OCI-LY7 (cell line): ENCODE measurements at regions not wholly inside any gene's neighbourhood (a gene's known extent, or its start where the extent isn't known, plus 50 kb on each side); places are given as distances from the start of the nearest gene placed in this dataset.

Experiments used
- BruUV-seq: library from RNA; stranded (reverse); fragments of 400-500 nt; replicated peaks from 2 replicates; lab custom pipeline; 2021; lab: Mats Ljungman, UMichigan
- CTCF ChIA-PET: fragments of 300-600 bp; sonication (Branson Sonifier 250); formaldehyde crosslinking; loops from one replicate; lab custom pipeline; 2022; ENCODE audit warnings: antibody characterized with exemption; ENCODE audit not compliant: unreplicated experiment; lab: Charles Lee
- POLR2A ChIA-PET: fragments of 300-600 bp; sonication (Branson Sonifier 250); formaldehyde crosslinking; loops from one replicate; lab custom pipeline; 2022; ENCODE audit warnings: antibody characterized with exemption; lab: Charles Lee
- DNase-seq: peaks from one replicate; pipeline ENCODE4 v3.0.0-alpha.2; 2015; ENCODE audit warnings: low spot score
- H2AFZ ChIP-seq: fragments of 200-600 bp; sonication (generic), shearing (Covaris generic); 2 replicates; pipeline ENCODE4 v1.6.1; 2014; ENCODE audit warnings: mild to moderate bottlenecking, antibody characterized with exemption, low read length, moderate library complexity
- H3K27ac ChIP-seq: fragments of 200-600 bp; sonication (generic); 2 replicates; pipeline ENCODE4 v1.5.1; 2014; ENCODE audit warnings: mixed run types, low read depth, mild to moderate bottlenecking, moderate library complexity, low read length, inconsistent platforms; ENCODE audit not compliant: poor library complexity, severe bottlenecking
- H3K36me3 ChIP-seq: fragments of 200-600 bp; sonication (generic); 2 replicates; pipeline ENCODE4 v1.6.1; 2014; ENCODE audit warnings: mild to moderate bottlenecking, antibody characterized with exemption, low read length, moderate library complexity, mixed read lengths; ENCODE audit not compliant: insufficient read depth
- H3K4me1 ChIP-seq: fragments of 200-600 bp; sonication (generic); 2 replicates; pipeline ENCODE4 v1.5.1; 2014; ENCODE audit warnings: mild to moderate bottlenecking, low read length; ENCODE audit not compliant: insufficient read depth, poor library complexity, severe bottlenecking
- H3K4me2 ChIP-seq: fragments of 200-600 bp; sonication (generic); 2 replicates; pipeline ENCODE4 v1.6.1; 2014; ENCODE audit warnings: mild to moderate bottlenecking, low read length
- H3K4me3 ChIP-seq: fragments of 200-600 bp; sonication (generic); 2 replicates; pipeline ENCODE4 v1.5.1; 2014; ENCODE audit warnings: mild to moderate bottlenecking, low read depth, low read length; ENCODE audit not compliant: poor library complexity, severe bottlenecking
- H3K79me2 ChIP-seq: fragments of 200-600 bp; sonication (generic); 2 replicates; pipeline ENCODE4 v1.6.1; 2016; ENCODE audit warnings: low read depth, mild to moderate bottlenecking, low read length, moderate library complexity, mixed read lengths; ENCODE audit not compliant: insufficient read depth
- H3K9me2 ChIP-seq: fragments of 200-600 bp; sonication (generic); 2 replicates; pipeline ENCODE4 v1.6.1; 2016; ENCODE audit warnings: mild to moderate bottlenecking, low read length, mixed read lengths; ENCODE audit not compliant: insufficient read depth
- H3K9me3 ChIP-seq: fragments of 200-600 bp; sonication (generic); 2 replicates; pipeline ENCODE4 v1.6.1; 2014; ENCODE audit warnings: mild to moderate bottlenecking, mixed run types, low read length, mixed read lengths
- H4K20me1 ChIP-seq: fragments of 200-600 bp; sonication (generic); 2 replicates; pipeline ENCODE4 v1.6.1; 2014; ENCODE audit warnings: mild to moderate bottlenecking, antibody characterized with exemption, low read length, moderate library complexity, mixed read lengths; ENCODE audit not compliant: insufficient read depth
- CTCF ChIP-seq: fragments of 200-600 bp; sonication (generic); conservative IDR thresholded peaks from 2 replicates; pipeline ENCODE4 v1.5.1; 2014; ENCODE audit warnings: mild to moderate bottlenecking, antibody characterized with exemption, low read length, moderate library complexity, mixed read lengths
- EZH2phosphoT487 ChIP-seq: fragments of 200-600 bp; sonication (generic); IDR thresholded peaks from 2 replicates; pipeline ENCODE4 v1.6.1; 2018; ENCODE audit warnings: low read depth, borderline replicate concordance, mild to moderate bottlenecking, mixed run types, antibody characterized with exemption, low read length, moderate library complexity, mixed read lengths
- intact Hi-C: fragments of 100-400 bp; cut with micrococcal nuclease; formaldehyde crosslinking; loops from one replicate; pipeline ENCODE4 v1.10.0; 2022; ENCODE audit not compliant: unreplicated experiment

GRCh38 chr12:94740601-94741362, 90.4 kb upstream of the TMCC3 start:
- no TSS peak for BruUV-seq
- DNase-seq, result no peak
- H3K4me2 ChIP-seq, result no peak overlapping the region
- no peak overlapping the region for H3K27ac ChIP-seq
- H3K9me2 ChIP-seq, result no peaks in the 10 kb centered on the region
- ChIA-PET POLR2A (interaction anchor here (0.8 to 0.9 kb wide), 2 partner anchors 18 to 19 kb away, joined by 3 read pairs; no protein-coding TSS in a partner anchor), CTCF (no interaction called here)
- intact Hi-C loops, result no loop called here
- peaks cover 5% of the 10 kb centered on the region for H3K4me1 ChIP-seq
- TF ChIP-seq CTCF (no peak), EZH2phosphoT487 (no peak)
- no peaks in the 10 kb centered on the region for H3K36me3 ChIP-seq
- no peak overlapping the region for H2AFZ ChIP-seq
- no peak overlapping the region for H3K4me3 ChIP-seq
- no peaks in the 10 kb centered on the region for H4K20me1 ChIP-seq
- no peaks in the 10 kb centered on the region for H3K79me2 ChIP-seq
- H3K9me3 ChIP-seq, result no peaks in the 10 kb centered on the region

- H3K27ac ChIP-seq, result no peak overlapping the region
- no peaks in the 10 kb centered on the region for H3K79me2 ChIP-seq
- TF ChIP-seq EZH2phosphoT487 (no peak), CTCF (no peak)
- no peaks in the 10 kb centered on the region for H3K9me2 ChIP-seq
- ChIA-PET POLR2A (interaction anchor here (0.6 to 1.5 kb wide), 7 partner anchors 17 to 134 kb away, joined by 3 to 5 read pairs (median 3); no protein-coding TSS in a partner anchor), CTCF (no interaction called here)
- no TSS peak for BruUV-seq
- no peaks in the 10 kb centered on the region for H4K20me1 ChIP-seq
- no peak overlapping the region for H3K4me3 ChIP-seq
- no peaks in the 10 kb centered on the region for H3K36me3 ChIP-seq
- no peak overlapping the region for H2AFZ ChIP-seq
- no peak overlapping the region for H3K4me2 ChIP-seq
- no peak for DNase-seq
- peaks cover 5% of the 10 kb centered on the region for H3K4me1 ChIP-seq
- H3K9me3 ChIP-seq, result no peaks in the 10 kb centered on the region
- intact Hi-C loops, result no loop called here
Observed at GRCh38 chr12:94736820-94737219, 86.5 kb upstream of the TMCC3 start.

- intact Hi-C loops, result no loop called here
- TF ChIP-seq CTCF (no peak), EZH2phosphoT487 (no peak)
- no peak overlapping the region for H3K4me3 ChIP-seq
- no peak overlapping the region for H2AFZ ChIP-seq
- CTCF ChIA-PET, result no interaction called here
- H3K4me2 ChIP-seq, result no peak overlapping the region
- POLR2A ChIA-PET, result interaction anchor here (1.2 kb wide), 2 partner anchors 20 to 31 kb away, joined by 3 to 5 read pairs; no protein-coding TSS in a partner anchor
- no peaks in the 10 kb centered on the region for H4K20me1 ChIP-seq
- H3K79me2 ChIP-seq, result no peaks in the 10 kb centered on the region
- no peaks in the 10 kb centered on the region for H3K9me3 ChIP-seq
- no peak overlapping the region for H3K27ac ChIP-seq
- no peaks in the 10 kb centered on the region for H3K36me3 ChIP-seq
- DNase-seq, result no peak
- H3K4me1 ChIP-seq, result peaks cover 5% of the 10 kb centered on the region
- no peaks in the 10 kb centered on the region for H3K9me2 ChIP-seq
- BruUV-seq, result no TSS peak
Observed at GRCh38 chr12:94736004-94736403, 85.6 kb upstream of the TMCC3 start.
